ENCODE measurements at regions not wholly inside any gene's neighbourhood (a gene's known extent, or its start where the extent isn't known, plus 50 kb on each side); places are given as distances from the start of the nearest gene placed in this dataset.

DNA sequence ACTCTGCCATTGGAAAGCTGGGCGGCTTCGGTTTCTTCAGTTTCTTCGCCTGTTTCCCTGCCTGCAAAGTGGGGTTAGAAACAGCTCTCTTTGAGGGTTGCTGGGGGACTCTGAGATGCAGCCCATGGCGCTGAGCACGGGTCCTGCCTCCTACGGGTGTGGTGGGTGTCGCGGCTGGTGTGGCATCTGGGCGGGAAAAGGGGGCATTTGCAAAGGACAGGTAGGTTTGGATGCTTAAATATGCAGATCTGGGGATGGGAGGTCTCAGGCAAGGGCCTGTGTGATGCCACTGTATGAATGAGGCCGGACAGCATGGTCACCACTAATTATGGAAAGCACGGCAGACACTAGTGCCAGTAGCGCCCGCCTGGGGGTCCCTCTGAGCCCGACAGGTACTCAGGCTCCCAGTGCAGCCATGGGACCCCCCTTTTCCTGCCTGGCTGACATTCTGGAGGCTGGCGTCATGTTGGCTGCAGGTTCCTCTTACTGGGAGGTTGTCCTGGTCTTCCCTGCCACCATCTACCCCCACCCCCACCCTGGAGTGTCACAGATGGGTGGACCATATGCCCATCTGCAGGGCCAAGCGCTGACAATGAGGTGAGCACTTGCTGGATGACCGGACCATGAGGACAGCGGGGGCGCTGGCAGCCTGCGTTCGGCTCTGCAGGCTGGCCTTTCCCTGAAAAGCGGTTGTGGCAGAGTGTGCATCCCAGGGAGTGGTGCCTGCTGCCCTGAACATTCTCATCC lies 237.7 kb downstream of the SEC14L1 start:
- no peak overlapping the region for H3K4me3 ChIP-seq (ENCODE audit: low read depth in 1 of 3, low read length in 3 of 3)
- H3K27me3 ChIP-seq (ENCODE audit: control insufficient read depth in 4 of 4, insufficient read depth in 4 of 4, low read length in 3 of 4), result no peaks in the 10 kb centered on the region
- H3K4me1 ChIP-seq (ENCODE audit: control insufficient read depth in 4 of 4, insufficient read depth in 4 of 4, low read length in 3 of 4), result peaks cover 34 to 90% (median 81%) of the 10 kb centered on the region in 4 donors
- H3K27ac ChIP-seq (ENCODE audit: low read depth in 1 of 2, low read length in 2 of 2), result no peak overlapping the region
- WGBS, result 97% methylated on average over 22 of the region's 22 CpGs
- H3K9me3 ChIP-seq (ENCODE audit: control insufficient read depth in 4 of 4, low read length in 3 of 4), result no peaks in the 10 kb centered on the region
- no peaks in the 10 kb centered on the region for H3K36me3 ChIP-seq (ENCODE audit: control insufficient read depth in 4 of 4, insufficient read depth in 3 of 4, low read depth in 1 of 4, low read length in 3 of 4)
- TF ChIP-seq RAD21 (IDR thresholded peaks at IDR 0.05), result no peak
- no peak for TF ChIP-seq EGR1 (IDR thresholded peaks at IDR 0.05; ENCODE audit: low read depth in 2 of 2)
- no peak for TF ChIP-seq NR2F2 (IDR thresholded peaks at IDR 0.05)
- TF ChIP-seq, protein P1, sequence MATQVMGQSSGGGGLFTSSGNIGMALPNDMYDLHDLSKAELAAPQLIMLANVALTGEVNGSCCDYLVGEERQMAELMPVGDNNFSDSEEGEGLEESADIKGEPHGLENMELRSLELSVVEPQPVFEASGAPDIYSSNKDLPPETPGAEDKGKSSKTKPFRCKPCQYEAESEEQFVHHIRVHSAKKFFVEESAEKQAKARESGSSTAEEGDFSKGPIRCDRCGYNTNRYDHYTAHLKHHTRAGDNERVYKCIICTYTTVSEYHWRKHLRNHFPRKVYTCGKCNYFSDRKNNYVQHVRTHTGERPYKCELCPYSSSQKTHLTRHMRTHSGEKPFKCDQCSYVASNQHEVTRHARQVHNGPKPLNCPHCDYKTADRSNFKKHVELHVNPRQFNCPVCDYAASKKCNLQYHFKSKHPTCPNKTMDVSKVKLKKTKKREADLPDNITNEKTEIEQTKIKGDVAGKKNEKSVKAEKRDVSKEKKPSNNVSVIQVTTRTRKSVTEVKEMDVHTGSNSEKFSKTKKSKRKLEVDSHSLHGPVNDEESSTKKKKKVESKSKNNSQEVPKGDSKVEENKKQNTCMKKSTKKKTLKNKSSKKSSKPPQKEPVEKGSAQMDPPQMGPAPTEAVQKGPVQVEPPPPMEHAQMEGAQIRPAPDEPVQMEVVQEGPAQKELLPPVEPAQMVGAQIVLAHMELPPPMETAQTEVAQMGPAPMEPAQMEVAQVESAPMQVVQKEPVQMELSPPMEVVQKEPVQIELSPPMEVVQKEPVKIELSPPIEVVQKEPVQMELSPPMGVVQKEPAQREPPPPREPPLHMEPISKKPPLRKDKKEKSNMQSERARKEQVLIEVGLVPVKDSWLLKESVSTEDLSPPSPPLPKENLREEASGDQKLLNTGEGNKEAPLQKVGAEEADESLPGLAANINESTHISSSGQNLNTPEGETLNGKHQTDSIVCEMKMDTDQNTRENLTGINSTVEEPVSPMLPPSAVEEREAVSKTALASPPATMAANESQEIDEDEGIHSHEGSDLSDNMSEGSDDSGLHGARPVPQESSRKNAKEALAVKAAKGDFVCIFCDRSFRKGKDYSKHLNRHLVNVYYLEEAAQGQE (IDR thresholded peaks at IDR 0.05), result no peak
- TF ChIP-seq, protein P2, sequence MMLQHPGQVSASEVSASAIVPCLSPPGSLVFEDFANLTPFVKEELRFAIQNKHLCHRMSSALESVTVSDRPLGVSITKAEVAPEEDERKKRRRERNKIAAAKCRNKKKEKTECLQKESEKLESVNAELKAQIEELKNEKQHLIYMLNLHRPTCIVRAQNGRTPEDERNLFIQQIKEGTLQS (IDR thresholded peaks at IDR 0.05), result no peak
- TF ChIP-seq YY1 (IDR thresholded peaks at IDR 0.05), result no peak
- no peak for TF ChIP-seq FOXA1 (IDR thresholded peaks at IDR 0.05)
- no peak for TF ChIP-seq CTCF (IDR thresholded peaks at IDR 0.05; ENCODE audit: low read depth, low read length, missing input control)
- TF ChIP-seq FOXA2 (IDR thresholded peaks at IDR 0.05), result no peak
- TF ChIP-seq ZBTB33 (IDR thresholded peaks at IDR 0.05), result no peak
- TF ChIP-seq, protein P3, sequence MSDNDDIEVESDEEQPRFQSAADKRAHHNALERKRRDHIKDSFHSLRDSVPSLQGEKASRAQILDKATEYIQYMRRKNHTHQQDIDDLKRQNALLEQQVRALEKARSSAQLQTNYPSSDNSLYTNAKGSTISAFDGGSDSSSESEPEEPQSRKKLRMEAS (IDR thresholded peaks at IDR 0.05), result no peak
- TF ChIP-seq RXRA (IDR thresholded peaks at IDR 0.05), result no peak
- no peak for TF ChIP-seq SP1 (IDR thresholded peaks at IDR 0.05)
- no peak for TF ChIP-seq HNF4G (IDR thresholded peaks at IDR 0.05)
- no peak for TF ChIP-seq JUND (IDR thresholded peaks at IDR 0.05)
- no peak for TF ChIP-seq GABPA (IDR thresholded peaks at IDR 0.05 in 1 of 2, conservative IDR thresholded peaks at IDR 0.05 in 1 of 2)
- no peak for TF ChIP-seq HNF4A (conservative IDR thresholded peaks at IDR 0.05)
- no peak for TF ChIP-seq TAF1 (conservative IDR thresholded peaks at IDR 0.05)
- no peak overlapping the region for H3K9ac ChIP-seq (ENCODE audit: low read depth in 1 of 2, low read length in 2 of 2)
- no peak for DNase-seq (ENCODE audit: low spot score)

Data from liver (tissue), 8 donors.